OCI-LY1 (cell line): ENCODE measurements at regions not wholly inside any gene's neighbourhood (a gene's known extent, or its start where the extent isn't known, plus 50 kb on each side); places are given as distances from the start of the nearest gene placed in this dataset.

Source experiments
- H2AFZ ChIP-seq: fragments of 200-600 bp; sonication (generic), shearing (Covaris generic); 2 replicates; pipeline ENCODE4 v1.6.0; 2014; ENCODE audit warnings: antibody characterized with exemption, mild to moderate bottlenecking, low read length
- H3F3A ChIP-seq: fragments of 200-600 bp; sonication (generic), shearing (Covaris generic); 2 replicates; pipeline ENCODE4 v1.6.0; 2014; ENCODE audit warnings: mild to moderate bottlenecking, antibody characterized with exemption, low read length, moderate library complexity; ENCODE audit not compliant: insufficient read depth
- H3K27ac ChIP-seq: fragments of 200-600 bp; sonication (generic); 2 replicates; pipeline ENCODE4 v1.5.1; 2014; ENCODE audit warnings: low read length, mixed run types, mild to moderate bottlenecking, low read depth; ENCODE audit not compliant: poor library complexity, severe bottlenecking
- H3K27me3 ChIP-seq: fragments of 200-600 bp; sonication (generic); 2 replicates; pipeline ENCODE4 v1.6.0; 2014; ENCODE audit warnings: antibody characterized with exemption, mild to moderate bottlenecking, low read length, moderate library complexity; ENCODE audit not compliant: insufficient read depth
- H3K36me3 ChIP-seq: fragments of 200-600 bp; sonication (generic); 2 replicates; pipeline ENCODE4 v1.6.1; 2014; ENCODE audit warnings: mild to moderate bottlenecking, antibody characterized with exemption, low read length, moderate library complexity, mixed read lengths; ENCODE audit not compliant: insufficient read depth
- H3K4me1 ChIP-seq: fragments of 200-600 bp; sonication (generic); 2 replicates; pipeline ENCODE4 v1.5.1; 2014; ENCODE audit warnings: mild to moderate bottlenecking, low read length, moderate library complexity; ENCODE audit not compliant: insufficient read depth, severe bottlenecking
- H3K4me2 ChIP-seq: fragments of 200-600 bp; sonication (generic), shearing (Covaris generic); 2 replicates; pipeline ENCODE4 v1.6.1; 2014; ENCODE audit warnings: low read length
- H3K4me3 ChIP-seq: fragments of 200-600 bp; sonication (generic); 2 replicates; pipeline ENCODE4 v1.5.1; 2014; ENCODE audit warnings: low read length, low read depth, mild to moderate bottlenecking, mixed read lengths; ENCODE audit not compliant: poor library complexity, severe bottlenecking
- H3K79me2 ChIP-seq: fragments of 200-600 bp; shearing (Covaris generic); 2 replicates; pipeline ENCODE4 v1.6.1; 2016; ENCODE audit warnings: mixed run types, low read length, mixed read lengths; ENCODE audit not compliant: insufficient read depth
- H3K9ac ChIP-seq: fragments of 200-600 bp; sonication (generic), shearing (Covaris generic); 2 replicates; pipeline ENCODE4 v1.6.1; 2014; ENCODE audit warnings: mild to moderate bottlenecking, low read length, mixed read lengths
- H3K9me2 ChIP-seq: fragments of 200-600 bp; sonication (generic), shearing (Covaris generic); 2 replicates; pipeline ENCODE4 v1.6.1; 2014; ENCODE audit warnings: low read depth, mild to moderate bottlenecking, low read length, mixed read lengths
- H3K9me3 ChIP-seq: fragments of 200-600 bp; shearing (Covaris generic); 2 replicates; pipeline ENCODE4 v1.6.1; 2014; ENCODE audit warnings: low read length, mixed read lengths
- H4K20me1 ChIP-seq: fragments of 200-600 bp; sonication (generic), shearing (Covaris generic); 2 replicates; pipeline ENCODE4 v1.6.0; 2016; ENCODE audit warnings: mild to moderate bottlenecking, low read length; ENCODE audit not compliant: insufficient read depth
- EZH2 ChIP-seq: fragments of 200-600 bp; sonication (generic), shearing (Covaris generic); IDR thresholded peaks from 2 replicates; pipeline ENCODE4 v1.8.0; 2017; ENCODE audit warnings: borderline replicate concordance, mixed run types, mild to moderate bottlenecking, antibody characterized with exemption, low read length, moderate library complexity, mixed read lengths
- TF ChIP-seq, protein P1 (sequence below): fragments of 200-600 bp; sonication (generic), shearing (Covaris generic); IDR thresholded peaks from 2 replicates; pipeline ENCODE4 v1.5.1; 2017; ENCODE audit warnings: mild to moderate bottlenecking, antibody characterized with exemption, low read length, moderate library complexity, mixed read lengths

DNA sequence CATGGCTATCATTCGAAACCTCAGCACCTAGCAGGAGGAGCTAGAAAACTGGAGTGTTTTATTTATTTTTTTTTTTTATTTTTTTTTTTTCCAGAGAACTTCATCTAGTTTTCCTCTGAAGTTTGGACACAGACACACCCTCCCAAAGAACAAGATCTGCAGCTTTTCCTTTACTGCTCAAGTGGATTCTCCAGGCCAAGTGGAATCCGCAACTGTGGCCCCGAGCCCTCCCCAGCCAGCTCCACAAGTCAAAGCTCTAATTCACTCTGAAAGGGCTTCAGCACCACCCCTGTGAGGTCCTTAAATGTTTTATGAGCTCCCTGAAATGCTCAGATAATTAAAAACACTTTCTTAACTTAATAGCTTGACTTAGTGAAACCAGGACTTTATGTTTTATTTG lies 332.1 kb upstream of the DYNLRB2 start:
- Histone ChIP-seq H3K36me3 (no peaks in the 10 kb centered on the region), H3K4me1 (no peaks in the 10 kb centered on the region), H3K9me2 (no peaks in the 10 kb centered on the region), H2AFZ (no peak overlapping the region), H3K79me2 (no peaks in the 10 kb centered on the region), H3K4me3 (no peak overlapping the region), H3K9me3 (no peaks in the 10 kb centered on the region), H3K27ac (no peak overlapping the region), H4K20me1 (no peaks in the 10 kb centered on the region), H3K9ac (no peak overlapping the region), H3K4me2 (no peak overlapping the region), H3F3A (no peaks in the 10 kb centered on the region), H3K27me3 (no peaks in the 10 kb centered on the region)
- TF ChIP-seq EZH2 = no peak
- TF ChIP-seq, protein P1, sequence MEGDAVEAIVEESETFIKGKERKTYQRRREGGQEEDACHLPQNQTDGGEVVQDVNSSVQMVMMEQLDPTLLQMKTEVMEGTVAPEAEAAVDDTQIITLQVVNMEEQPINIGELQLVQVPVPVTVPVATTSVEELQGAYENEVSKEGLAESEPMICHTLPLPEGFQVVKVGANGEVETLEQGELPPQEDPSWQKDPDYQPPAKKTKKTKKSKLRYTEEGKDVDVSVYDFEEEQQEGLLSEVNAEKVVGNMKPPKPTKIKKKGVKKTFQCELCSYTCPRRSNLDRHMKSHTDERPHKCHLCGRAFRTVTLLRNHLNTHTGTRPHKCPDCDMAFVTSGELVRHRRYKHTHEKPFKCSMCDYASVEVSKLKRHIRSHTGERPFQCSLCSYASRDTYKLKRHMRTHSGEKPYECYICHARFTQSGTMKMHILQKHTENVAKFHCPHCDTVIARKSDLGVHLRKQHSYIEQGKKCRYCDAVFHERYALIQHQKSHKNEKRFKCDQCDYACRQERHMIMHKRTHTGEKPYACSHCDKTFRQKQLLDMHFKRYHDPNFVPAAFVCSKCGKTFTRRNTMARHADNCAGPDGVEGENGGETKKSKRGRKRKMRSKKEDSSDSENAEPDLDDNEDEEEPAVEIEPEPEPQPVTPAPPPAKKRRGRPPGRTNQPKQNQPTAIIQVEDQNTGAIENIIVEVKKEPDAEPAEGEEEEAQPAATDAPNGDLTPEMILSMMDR = no peak

DNA sequence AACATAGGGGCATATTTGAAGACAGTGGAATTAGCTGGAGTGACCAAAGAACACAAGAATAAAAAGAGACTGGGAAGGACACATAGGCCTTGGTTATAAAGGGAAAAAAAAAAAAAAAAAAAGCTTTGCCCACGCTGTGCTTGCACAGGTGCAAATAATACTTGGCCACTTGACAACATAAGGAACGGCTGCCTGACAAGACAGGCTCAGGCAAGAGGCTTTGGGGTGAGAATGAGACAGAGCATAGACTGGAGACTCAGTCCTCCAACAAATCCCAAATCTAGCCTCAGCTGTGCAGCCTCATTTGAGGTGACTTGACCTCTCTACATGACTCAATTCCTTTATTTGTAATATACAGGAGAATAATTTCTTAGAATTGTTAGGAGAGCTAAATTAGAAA lies 332.8 kb upstream of the DYNLRB2 start:
- no peaks in the 10 kb centered on the region for H3K9me2 ChIP-seq
- H3K27me3 ChIP-seq = no peaks in the 10 kb centered on the region
- H3K79me2 ChIP-seq = no peaks in the 10 kb centered on the region
- no peak overlapping the region for H3K4me2 ChIP-seq
- no peaks in the 10 kb centered on the region for H3K36me3 ChIP-seq
- no peaks in the 10 kb centered on the region for H4K20me1 ChIP-seq
- H3K4me1 ChIP-seq = no peaks in the 10 kb centered on the region
- no peak overlapping the region for H3K9ac ChIP-seq
- no peak overlapping the region for H3K27ac ChIP-seq
- H2AFZ ChIP-seq = no peak overlapping the region
- H3K4me3 ChIP-seq = no peak overlapping the region
- H3K9me3 ChIP-seq = no peaks in the 10 kb centered on the region
- H3F3A ChIP-seq = no peaks in the 10 kb centered on the region
- TF ChIP-seq EZH2 = no peak
- TF ChIP-seq, protein P1 = no peak

- H3K9me3 ChIP-seq = no peaks in the 10 kb centered on the region
- H3K36me3 ChIP-seq = no peaks in the 10 kb centered on the region
- no peaks in the 10 kb centered on the region for H4K20me1 ChIP-seq
- H2AFZ ChIP-seq = no peak overlapping the region
- H3K9ac ChIP-seq = no peak overlapping the region
- H3K4me3 ChIP-seq = no peak overlapping the region
- TF ChIP-seq EZH2 = no peak
- TF ChIP-seq, protein P1 = no peak
- H3K4me2 ChIP-seq = no peak overlapping the region
- H3K4me1 ChIP-seq = no peaks in the 10 kb centered on the region
- no peaks in the 10 kb centered on the region for H3F3A ChIP-seq
- H3K9me2 ChIP-seq = no peaks in the 10 kb centered on the region
- H3K27ac ChIP-seq = no peak overlapping the region
- no peaks in the 10 kb centered on the region for H3K27me3 ChIP-seq
- H3K79me2 ChIP-seq = no peaks in the 10 kb centered on the region
Measured at GRCh38 chr16:80203821-80204220, 337.0 kb upstream of the DYNLRB2 start.
